GM19452 (cell line): ENCODE measurements at regions not wholly inside any gene's neighbourhood (a gene's known extent, or its start where the extent isn't known, plus 50 kb on each side); places are given as distances from the start of the nearest gene placed in this dataset.
A peak's percentile ranks its signal among the peaks of the same experiment; 100 is the strongest.
"Not testable (repeated sequence)": the region's sequence is repeated elsewhere in the genome, so short reads cannot be mapped to it uniquely, and the experiment has no call there.

Experiments
- ATAC-seq: cut with Tn5 transposase; IDR thresholded peaks from one replicate; pipeline ENCODE4 v1.9.1; 2021; ENCODE audit not compliant: unreplicated experiment

DNA sequence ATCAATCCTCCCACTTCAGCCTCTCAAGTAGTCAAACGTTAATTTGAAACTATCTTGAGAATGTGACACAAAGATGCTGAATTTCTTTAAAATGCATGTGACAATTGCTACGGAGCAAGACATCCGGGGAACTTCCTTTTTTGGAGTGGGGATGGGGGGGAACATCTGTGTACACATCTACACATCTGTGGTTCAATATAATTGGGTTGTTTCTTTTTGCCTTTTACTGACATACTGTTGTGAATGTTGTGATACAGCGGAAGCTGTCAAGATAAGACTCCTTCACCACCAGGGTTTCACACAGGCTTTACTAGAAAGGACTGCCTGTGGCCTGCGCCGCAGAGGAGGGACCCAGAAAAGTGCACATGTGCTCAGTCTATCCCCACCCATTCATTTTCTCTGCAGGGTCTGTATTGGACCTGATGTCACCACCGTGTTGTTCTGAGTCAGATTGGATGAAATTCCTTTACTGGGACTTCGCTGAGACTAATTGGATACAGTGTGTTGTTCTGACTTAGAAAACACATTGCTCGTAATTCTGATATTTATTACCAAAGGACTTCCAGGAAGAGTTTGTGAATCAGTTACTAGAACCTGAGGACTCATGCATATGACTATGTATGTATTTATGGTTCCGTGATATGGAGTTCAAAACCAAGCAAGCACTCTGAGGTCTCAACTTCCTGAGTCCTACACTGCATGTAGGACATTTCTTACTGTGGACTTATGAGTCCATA, 98.7 kb upstream of the SGK1 start:
- ATAC-seq: no peak

DNA sequence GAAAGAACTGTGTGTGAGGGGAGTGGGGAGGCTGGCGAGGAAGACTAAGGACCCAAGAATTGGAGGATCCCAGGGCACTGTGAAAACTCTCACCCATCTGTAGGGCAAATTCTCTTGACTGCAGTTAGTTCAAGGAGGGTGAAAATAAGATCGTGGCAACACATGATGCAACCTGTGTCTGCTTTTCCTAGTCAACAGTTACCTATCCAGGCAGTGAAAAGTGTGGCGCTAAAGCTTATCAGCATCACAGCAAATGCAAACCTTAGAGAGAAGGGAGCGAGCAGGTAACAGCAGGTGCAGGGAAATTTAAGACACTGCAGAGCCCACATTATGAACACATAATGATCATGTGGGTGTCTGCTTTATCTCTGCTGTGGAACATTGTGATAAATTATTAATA, 97.7 kb upstream of the SGK1 start:
- ATAC-seq: no peak

DNA sequence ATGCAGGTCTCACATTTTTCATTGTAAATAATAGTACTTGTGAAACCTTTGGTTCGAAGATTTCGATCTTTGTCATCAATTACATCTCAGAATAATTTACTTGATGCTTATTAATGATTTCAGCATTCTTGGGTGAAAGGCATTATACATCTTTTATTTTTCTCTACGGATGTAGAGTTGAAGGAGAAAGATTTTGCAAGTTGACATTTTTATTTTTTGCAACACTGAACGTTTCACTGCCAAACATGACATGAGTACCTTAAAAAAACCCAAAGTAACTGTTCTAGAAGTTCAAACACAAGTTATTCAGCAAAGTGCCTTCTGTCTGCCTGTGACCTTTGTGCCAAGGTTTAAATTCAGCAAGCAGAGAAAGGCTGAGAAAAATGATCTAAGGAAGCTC, 97.3 kb upstream of the SGK1 start:
- no peak for ATAC-seq

DNA sequence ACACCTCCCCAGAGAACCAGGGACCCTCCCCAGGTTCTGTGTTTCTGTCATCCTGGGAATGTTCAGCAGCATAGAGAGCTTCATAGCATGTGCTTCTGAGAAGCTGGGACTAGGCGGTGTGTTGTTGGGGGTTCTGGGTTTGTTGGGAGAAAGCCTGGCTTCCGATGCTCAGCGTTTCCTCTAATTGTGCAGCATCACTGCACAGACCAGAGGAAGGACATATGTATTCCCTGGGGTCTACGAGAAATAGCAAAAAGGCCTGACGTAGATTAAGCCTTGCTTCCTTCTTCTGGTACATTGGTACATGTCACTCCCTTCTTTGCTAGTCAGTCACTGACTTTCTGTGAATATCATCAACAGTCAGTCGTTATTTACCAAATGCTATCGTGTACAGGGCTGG, 96.9 kb upstream of the SGK1 start:
- ATAC-seq: no peak

DNA sequence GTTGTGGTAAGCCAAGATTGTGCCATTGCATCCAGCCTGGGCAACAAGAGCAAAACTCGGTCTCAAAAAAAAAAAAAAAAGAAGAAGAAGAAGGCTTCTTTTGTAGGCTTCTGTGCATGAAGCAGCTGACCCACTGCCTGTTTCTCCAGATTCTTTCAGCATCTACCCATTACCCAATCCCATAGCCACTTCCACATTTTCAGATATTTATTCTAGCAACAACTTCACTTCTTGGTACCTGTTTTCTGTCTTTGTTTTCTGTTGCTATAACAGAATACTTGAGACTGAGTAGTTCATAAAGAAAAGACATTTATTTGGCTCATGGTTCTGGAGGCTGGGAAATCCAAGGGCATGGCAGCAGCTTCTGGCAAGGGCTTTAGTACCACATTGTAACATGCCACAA, 95.3 kb upstream of the SGK1 start:
- no peak for ATAC-seq

DNA sequence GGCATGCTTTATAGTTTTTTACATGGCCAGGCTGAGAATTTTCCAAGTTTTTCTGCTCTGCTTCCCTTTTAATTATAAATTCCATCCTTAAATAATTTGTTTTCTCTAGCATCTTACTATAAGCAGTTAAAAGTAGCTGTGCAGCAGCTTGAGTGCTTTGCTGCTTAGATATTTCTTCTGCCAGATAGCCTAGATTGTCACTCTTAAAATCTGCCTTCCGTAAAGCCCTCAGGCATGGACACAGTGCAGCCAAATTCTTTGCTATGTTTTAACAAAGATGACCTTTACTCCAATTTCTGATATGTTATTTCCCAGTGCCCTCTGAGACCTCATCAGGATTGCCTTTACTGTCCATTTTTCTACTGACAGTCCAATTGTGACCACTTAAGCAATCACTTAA, 92.6 kb upstream of the SGK1 start:
- ATAC-seq: no peak

DNA sequence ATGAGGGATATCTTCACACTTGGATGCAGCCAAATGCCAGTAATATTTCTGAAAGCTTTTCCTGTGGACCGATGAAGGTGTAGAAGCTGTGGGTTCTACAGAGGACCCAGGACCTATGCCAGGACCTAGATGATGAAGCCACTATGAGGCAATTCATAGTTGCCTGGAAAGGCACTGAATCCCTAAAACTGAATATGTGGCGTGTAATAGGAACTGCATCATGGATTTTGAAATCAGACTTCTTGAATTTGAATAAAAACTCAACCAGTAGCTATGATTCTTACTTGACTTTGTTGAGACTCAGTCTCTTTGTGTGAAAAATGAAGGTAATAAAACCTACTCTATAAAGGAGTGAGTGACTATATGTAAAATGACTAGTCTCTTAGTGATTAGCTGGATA, 89.9 kb upstream of the SGK1 start:
- ATAC-seq: no peak

DNA sequence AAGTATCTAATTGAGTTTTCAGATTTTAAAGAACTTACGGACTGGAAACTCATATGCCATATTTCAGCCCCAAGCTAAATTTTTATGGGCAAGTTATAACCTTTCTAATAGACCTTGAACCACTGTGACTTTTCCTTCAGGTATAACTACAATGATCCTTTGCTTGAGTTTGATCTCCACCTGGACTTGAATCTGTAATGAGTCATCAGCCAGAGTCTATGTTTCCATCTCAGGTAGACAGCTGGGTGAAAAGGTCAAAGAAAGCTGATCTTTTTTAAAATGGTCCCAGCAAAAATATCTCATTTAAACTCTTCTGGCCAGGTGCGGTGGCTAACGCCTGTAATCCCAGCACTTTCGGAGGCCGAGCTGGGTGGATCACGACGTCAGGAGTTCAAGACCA, 88.4 kb upstream of the SGK1 start:
- no peak for ATAC-seq

DNA sequence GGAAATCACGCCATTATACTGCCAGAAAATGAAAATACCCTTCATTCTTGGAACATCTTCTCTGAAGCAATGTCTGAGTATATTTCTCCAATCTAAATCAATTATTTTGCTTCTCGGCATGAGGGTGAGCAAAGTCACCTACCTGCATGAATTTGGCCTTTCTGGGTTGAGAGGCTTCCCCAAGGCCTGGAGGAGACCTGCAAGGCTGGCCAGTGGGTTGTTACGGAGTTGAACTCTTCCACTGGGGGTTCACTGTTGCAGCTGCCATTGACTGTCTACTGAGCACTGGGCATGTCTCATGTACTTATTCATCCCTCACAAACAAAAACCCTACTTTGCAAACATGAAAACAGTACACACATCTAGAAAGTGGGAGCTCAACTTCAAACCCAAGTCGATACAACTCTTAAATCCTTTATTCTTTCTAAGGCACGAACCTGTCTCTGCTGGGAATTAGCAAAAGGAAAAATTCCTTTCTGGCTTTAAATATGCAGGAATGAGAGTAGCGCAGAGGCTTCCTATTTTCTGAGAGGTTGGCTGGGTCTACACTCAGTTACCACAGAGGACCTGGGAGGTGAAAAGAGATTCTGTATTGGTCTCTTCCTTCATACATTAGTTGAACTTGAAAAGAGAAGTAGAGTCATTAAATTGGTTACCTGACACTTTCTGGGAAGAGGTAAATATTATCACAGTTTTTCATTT, 87.6 kb upstream of the SGK1 start:
- no peak for ATAC-seq

DNA sequence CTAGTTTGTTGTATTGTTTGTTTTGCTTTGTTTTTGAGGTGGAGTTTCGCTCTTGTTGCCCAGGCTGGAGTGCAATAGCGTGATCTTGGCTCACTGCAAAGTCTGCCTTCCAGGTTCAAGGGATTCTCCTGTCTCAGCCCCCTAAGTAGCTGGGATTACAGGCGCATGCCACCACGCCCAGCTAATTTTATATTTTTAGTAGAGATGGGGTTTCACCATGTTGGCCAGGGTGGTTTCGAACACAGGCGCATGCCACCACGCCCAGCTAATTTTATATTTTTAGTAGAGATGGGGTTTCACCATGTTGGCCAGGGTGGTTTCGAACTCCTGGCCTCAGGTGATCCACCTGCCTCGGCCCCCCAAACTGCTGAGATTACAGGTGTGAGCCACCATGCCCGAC, 85.4 kb upstream of the SGK1 start:
- ATAC-seq: not testable (repeated sequence)

DNA sequence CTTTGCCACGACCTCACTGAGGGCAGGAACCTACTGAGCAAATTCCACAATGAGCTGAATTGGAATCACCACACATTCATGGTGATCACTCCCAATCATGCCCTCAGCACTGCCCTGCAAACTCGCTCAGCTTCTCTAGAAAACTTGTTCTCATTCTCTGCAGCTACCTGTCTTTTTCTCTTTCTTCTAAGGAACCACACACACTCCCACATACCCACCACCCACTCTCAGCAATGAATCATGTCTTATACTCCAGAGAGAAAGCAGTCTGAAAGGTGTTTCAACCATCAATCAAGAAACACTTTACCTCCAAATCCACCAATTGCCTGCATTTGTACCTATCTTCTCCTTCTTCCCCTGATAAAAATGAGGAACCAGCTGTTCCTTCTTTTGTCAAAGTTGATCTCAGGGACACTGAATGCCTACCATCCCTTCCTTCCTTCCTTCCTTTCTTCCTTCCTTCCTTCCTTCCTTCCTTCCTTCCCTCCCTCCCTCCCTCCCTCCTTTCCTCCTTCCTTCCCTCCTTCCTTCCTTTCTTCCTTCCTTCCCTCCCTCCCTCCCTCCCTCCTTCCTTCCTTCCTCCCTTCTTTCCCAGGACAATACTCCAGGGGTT, 84.6 kb upstream of the SGK1 start:
- no peak for ATAC-seq

DNA sequence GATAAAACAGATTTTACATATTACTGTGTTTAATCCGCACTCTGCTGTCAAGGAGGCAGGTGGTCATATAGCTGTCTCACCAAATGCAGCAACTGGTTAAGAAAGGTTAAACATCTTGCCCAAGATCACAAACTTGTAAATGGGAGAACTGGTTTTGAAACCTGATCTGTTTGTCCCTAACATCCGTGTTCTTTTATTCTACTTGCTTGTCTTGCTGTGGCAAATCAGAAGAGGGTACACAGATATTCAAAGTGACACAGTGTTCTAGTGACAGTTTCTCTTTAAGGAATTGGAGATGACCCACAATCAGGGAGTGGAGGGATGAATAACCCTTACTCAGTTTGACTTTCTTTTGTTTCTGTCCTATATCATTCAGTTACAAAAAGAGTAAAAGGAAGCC, 83.0 kb upstream of the SGK1 start:
- no peak for ATAC-seq

DNA sequence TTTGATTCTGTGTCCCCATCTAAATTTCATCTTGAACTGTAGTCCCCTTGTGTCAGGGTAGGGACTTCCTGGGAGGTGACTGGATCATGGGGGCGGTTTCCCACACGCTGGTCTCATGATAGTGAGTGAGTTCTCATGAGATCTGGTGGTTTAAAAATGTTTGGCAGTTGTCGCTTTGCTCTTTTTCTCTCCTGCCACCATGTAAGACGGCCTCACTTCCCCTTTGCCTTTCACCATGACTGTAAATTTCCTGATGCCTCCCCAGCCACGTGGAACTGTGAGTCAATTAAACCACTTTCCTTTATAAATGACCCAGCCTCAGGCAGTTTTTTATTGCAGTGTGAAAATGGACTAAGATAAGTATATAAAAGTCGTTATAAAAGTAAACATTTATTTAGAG, 80.5 kb upstream of the SGK1 start:
- ATAC-seq: no peak

DNA sequence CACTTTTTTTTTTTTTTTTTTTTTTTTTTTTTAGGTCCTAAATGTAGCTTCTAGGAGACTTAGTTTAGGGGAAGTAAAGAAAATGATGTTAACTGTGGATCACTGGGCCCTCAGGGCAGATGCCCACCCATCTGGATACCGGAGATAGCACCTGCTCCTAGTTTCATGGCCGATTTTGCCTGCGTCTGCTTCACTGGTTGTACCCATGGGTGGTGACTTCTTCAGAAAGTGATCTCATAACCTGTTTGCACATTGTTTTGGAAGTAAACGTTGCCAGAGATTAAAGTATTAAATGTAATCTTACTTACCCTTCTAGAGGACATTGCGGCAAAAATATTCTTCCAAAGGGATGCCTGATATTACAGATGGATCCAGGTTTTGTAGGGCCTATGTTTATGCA, 79.8 kb upstream of the SGK1 start:
- no peak for ATAC-seq

DNA sequence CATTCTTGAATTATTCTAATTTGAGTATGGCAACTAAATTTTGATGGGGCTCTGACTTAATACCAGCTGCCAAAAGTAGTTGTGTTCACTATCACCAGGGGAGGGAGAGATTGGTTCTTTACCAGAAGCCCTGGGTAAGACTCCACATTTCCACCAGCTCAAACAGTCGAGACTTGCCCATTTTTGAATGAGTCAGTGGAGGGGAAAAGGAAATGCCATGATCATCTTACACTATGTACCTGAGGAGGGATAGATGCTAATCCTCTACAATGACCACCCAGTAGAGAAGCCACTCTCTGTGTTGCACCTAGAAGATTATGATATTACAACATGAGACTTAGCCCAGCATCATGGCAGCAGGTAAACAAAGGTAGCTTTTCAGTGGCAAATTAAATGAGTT, 77.0 kb upstream of the SGK1 start:
- no peak for ATAC-seq

DNA sequence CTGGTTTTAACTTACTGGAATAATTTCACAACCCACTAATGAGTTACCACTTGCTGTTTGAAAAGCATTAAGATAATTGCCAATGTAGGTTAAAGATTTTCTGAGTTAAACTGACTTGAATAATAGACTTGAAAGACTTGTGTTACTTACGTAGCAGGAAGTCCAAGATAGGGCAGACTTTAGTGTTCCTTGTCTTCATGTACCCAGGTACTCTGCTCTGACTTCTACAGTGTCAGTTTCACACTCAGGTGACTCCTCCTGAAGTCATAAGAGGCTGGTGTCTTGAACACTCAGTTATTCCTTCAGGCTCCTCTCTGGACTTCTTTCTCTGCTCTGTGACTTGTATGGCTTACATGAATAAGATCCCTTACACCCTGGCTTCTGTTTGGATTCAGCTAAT, 76.3 kb upstream of the SGK1 start:
- ATAC-seq: no peak

DNA sequence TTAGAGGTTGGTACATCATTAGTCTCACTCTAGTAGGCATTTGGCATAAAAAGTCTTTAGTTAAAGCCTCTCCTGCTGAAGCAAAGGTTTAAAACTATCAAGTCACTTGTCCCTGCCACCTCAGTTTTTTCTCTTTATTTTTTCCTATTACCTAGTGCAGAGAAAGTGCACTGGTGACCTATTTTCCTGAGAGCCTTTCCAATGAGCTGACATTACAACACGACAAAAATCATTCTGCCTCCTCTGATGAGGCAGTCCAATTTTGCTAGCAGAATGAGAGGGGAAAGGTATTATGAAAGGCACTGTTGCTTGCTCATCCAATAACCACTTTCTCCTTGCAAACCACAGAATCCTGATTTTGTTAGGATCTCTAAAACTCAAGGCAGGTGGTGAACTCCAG, 73.3 kb upstream of the SGK1 start:
- no peak for ATAC-seq

DNA sequence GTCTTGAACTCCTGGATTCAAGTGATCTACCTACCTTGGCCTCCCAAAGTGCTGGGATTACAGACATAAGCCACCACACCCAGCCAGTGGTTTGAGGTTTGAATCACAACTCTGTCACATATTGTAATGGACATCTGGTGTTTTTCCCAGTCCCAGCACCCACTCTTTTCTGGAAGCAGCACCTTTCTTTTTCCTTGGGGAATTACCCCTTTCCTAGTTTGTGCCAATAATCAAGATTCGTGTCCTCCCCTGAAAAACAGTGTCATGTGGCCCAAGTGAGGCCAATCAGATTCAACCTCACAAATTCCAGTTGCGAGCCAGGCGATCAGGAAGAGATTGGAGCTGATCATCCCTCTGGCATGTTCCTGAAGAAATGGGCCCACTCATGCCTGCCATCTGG, 71.7 kb upstream of the SGK1 start:
- no peak for ATAC-seq

DNA sequence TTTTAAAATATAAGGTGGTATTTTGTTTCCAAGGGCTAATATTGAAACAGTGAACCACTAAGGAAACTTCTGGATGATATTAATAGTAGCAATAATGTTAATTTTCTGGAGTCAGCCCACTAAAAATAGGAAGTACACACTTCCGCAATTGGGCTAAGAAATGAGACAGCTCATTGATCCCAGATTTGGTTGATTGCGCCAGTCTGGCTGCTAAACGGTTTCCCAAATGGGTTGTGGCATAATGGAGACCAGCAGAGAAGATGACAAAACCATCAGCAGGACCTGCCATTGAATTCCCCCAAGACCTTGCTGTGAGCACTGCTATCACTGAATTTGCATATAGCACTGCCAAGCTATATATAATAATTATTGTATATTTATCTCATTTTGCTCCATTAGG, 71.2 kb upstream of the SGK1 start:
- no peak for ATAC-seq

DNA sequence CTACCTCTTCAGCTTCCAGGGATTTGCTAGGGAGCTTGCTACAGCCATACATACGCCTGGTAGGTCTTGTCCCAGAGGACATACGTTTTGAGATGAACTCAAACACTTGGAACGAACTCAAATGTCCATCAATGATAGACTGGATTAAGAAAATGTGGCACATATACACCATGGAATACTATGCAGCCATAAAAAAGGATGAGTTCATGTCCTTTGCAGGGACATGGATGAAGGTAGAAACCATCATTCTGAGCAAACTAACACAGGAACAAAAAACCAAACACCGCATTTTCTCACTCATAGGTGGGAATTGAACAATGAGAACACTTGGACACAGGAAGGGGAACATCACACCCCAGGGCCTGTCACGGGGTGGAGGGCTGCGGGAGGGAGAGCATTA, 68.6 kb upstream of the SGK1 start:
- not testable (repeated sequence) for ATAC-seq

DNA sequence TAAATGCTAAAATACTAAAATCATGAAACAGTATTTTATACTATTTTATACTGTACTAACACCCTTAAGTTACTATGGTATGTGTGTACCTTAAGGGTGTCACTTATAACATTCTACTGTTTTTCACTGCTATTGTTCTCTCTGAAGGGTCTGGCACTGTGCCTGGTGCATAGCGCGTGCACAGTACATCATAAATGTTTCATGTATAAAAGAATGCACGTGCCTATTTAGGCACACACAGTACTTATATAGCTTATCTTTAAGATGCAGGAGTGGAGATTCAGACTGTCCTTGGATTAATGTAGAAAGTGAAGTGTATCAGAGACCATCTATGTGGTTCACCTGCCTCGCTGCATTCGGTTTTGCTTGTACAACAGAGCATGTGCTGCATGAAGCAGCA, 64.0 kb upstream of the SGK1 start:
- ATAC-seq: no peak

DNA sequence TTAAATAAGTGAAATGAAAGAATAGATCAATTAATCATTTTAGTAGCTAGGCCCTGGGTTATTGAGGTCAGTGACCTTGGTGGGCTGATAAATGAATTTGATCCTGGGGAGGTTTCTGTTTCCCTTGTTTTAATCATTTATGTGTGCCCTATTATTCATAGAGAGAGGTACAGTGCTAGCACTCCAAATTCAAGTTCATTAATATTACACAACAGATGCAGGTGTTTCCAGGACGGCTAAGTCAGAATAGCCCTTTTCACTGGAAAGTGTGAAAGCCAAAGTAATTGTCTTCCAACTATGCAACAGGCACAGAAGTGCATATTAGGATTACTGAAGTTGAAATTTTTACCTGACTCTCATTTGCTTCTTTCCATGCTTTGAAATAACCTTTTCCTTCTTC, 61.7 kb upstream of the SGK1 start:
- ATAC-seq: no peak

DNA sequence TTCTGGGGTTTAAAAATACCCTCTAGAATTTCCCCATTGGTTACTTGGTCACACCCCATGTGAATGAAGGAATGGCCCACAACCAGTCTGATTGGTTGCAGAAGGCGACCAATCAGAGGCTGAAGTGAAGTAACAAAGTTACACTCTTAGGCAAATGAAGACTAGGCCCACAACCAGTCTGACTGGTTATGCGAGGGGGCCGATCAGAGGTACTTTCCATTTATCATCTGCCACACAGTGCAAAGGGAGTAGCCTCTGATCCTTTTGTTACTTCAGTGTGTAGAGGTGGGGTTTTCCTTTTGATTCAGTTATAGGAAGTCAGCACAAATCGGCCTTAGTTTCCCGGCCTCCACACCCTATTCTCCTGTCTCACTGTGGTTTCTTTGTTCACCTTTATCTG, 61.2 kb upstream of the SGK1 start:
- peak; percentile 85 for ATAC-seq
